GM18499 (cell line): ENCODE measurements at regions not wholly inside any gene's neighbourhood (a gene's known extent, or its start where the extent isn't known, plus 50 kb on each side); places are given as distances from the start of the nearest gene placed in this dataset.

Source experiments
- ATAC-seq: cut with Tn5 transposase; IDR thresholded peaks from one replicate; pipeline ENCODE4 v1.9.1; 2021; ENCODE audit warnings: moderate number of reproducible peaks; ENCODE audit not compliant: insufficient read depth, unreplicated experiment

- ATAC-seq: no peak
Measured at GRCh38 chr2:10984418-10985135, 72.8 kb downstream of the KCNF1 start.

- ATAC-seq: no peak
Measured at GRCh38 chr2:10985260-10985659, 73.5 kb downstream of the KCNF1 start.

GRCh38 chr2:10985901-10986535 lies 74.3 kb downstream of the KCNF1 start:
- ATAC-seq: no peak

- ATAC-seq: no peak
Measured at GRCh38 chr2:10987439-10987838, 75.7 kb downstream of the KCNF1 start.

- ATAC-seq: no peak
Measured at GRCh38 chr2:10987861-10988260, 76.1 kb downstream of the KCNF1 start.

- no peak for ATAC-seq
Measured at GRCh38 chr2:10989151-10989550, 77.4 kb downstream of the KCNF1 start.

GRCh38 chr2:10989782-10990181 lies 78.0 kb downstream of the KCNF1 start:
- ATAC-seq: no peak

- ATAC-seq: no peak
Measured at GRCh38 chr2:10990561-10991111, 78.9 kb downstream of the KCNF1 start.

- ATAC-seq: no peak
Measured at GRCh38 chr2:10992023-10992791, 80.5 kb downstream of the KCNF1 start.

- no peak for ATAC-seq
Measured at GRCh38 chr2:10993001-10993481, 81.3 kb downstream of the KCNF1 start.

GRCh38 chr2:10995366-10995970 lies 83.7 kb downstream of the KCNF1 start:
- ATAC-seq: no peak

GRCh38 chr2:11004199-11004598 lies 92.5 kb downstream of the KCNF1 start:
- ATAC-seq: no peak

- no peak for ATAC-seq
Measured at GRCh38 chr2:11005032-11005431, 93.3 kb downstream of the KCNF1 start.

- ATAC-seq: no peak
Measured at GRCh38 chr2:11006191-11006590, 94.5 kb downstream of the KCNF1 start.

- ATAC-seq: no peak
Measured at GRCh38 chr2:11007331-11008264, 95.9 kb downstream of the KCNF1 start.

- ATAC-seq: no peak
Measured at GRCh38 chr2:11008773-11009172, 97.0 kb downstream of the KCNF1 start.

GRCh38 chr2:11009176-11009575 lies 97.4 kb downstream of the KCNF1 start:
- ATAC-seq: no peak

GRCh38 chr2:11009891-11010290 lies 98.2 kb downstream of the KCNF1 start:
- no peak for ATAC-seq

- no peak for ATAC-seq
Measured at GRCh38 chr2:11011359-11011758, 99.6 kb downstream of the KCNF1 start.
